Globus pallidus (tissue), 1 donor: ENCODE measurements at regions not wholly inside any gene's neighbourhood (a gene's known extent, or its start where the extent isn't known, plus 50 kb on each side); places are given as distances from the start of the nearest gene placed in this dataset.
A peak's percentile ranks its signal among the peaks of the same experiment; 100 is the strongest.
"Not testable (repeated sequence)": the region's sequence is repeated elsewhere in the genome, so short reads cannot be mapped to it uniquely, and the experiment has no call there.

Experiments used
- DNase-seq: peaks from one replicate; pipeline ENCODE4 v3.0.0-alpha.2; 2015; ENCODE audit warnings: low spot score

GRCh38 chr5:18240971-18241370 lies 606.7 kb downstream of the TAF11L14 start:
- DNase-seq = no peak

DNA sequence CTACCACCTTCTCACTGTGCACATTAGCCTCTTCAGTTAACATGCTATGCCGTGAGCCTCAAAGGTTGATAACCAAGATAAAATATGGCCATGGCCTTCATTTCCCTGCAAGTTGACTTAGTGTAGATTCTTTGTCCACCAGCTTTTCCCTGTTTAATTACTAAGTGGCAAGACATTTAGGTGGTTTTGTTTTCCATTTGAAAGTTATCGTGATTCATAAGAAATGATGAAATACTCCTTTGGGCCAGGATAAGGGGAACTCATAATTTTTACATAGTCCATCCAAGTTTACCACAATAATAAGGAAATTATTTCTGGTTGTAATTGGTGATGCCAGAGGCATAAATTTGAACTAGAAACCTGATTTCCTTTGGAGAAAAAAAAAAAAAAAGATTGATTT lies 609.6 kb downstream of the TAF11L14 start:
- DNase-seq = no peak

DNA sequence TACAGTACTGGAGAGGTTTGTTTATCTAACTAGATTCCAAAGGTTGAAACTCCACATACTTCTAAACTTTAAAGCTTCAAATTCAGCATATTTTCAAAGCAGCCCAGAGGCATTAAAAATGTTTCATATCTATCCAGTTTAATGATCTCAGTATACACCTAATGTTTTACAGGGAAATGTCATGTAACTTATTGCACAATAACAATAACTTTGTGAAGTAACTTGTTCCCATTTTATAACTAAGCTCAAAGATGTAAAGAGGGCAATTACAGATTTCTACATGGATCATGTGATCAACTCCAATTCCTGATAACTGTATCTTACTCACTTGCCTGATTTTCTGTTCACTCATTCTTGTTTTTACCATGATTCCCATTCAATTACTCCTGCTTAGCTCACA lies 610.0 kb downstream of the TAF11L14 start:
- DNase-seq = no peak

- no peak for DNase-seq
Observed at GRCh38 chr5:18252559-18252958, 618.3 kb downstream of the TAF11L14 start.

GRCh38 chr5:18264126-18264882 lies 630.0 kb downstream of the TAF11L14 start:
- DNase-seq = no peak

DNA sequence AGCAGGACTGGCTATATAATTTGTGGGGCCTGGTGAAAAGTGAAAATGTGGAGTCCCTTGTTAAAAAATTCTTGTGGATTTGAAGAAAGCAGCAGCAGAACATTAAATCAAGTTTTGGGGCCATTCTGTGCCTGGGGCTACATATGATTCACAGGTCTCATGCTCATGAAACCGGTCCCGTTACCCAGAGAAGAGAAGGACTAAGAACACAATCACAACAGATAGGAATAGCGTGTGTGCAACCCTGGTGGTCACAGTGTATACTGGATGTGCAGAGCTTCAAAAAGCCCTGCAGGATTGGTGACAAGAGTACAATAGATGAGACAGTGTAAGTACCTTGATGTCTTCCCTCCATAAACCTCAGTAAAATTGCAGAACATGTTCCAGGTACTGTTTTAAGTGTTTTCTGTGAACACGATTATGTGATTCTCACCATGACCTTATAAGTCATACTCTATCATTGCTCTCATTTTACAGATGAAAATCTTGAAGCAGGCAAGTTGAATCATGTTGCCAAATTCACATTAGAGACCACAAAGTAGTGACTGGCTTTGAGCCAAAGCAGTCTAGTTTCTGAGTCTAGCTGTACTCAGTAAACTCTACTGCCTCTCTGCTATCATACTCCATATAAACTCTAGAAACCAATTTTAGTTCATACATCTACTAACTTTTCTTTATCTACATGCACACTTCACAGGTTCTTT lies 636.5 kb downstream of the TAF11L14 start:
- no peak for DNase-seq

DNA sequence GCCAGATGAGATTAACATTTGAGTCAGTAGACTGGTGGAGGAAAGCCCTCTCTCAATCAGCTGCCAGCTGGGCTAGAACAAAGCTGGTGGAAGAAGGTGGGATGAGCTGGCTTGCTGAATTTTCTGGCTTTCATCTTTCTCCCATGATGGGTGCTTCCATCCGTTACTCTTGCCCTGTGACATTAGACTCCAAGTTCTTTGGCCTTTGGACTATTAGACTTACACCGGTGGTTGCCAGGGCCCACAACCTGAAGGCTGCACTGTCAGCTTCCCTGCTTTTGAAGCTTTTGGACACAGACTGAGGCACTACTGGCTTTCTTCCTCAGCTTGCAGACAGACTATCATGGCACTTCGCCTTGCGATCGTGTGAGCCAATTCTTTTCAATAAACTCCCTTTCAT lies 642.7 kb downstream of the TAF11L14 start:
- no peak for DNase-seq

GRCh38 chr5:18281947-18282581 lies 647.8 kb downstream of the TAF11L14 start:
- DNase-seq = peak; percentile 24

- no peak for DNase-seq
Observed at GRCh38 chr5:18285257-18285656, 651.0 kb downstream of the TAF11L14 start.

- no peak for DNase-seq
Observed at GRCh38 chr5:18292146-18292545, 657.9 kb downstream of the TAF11L14 start.

GRCh38 chr5:18295696-18296095 lies 661.4 kb downstream of the TAF11L14 start:
- not testable (repeated sequence) for DNase-seq

- DNase-seq = no peak
Observed at GRCh38 chr5:18299166-18299565, 664.9 kb downstream of the TAF11L14 start.

DNA sequence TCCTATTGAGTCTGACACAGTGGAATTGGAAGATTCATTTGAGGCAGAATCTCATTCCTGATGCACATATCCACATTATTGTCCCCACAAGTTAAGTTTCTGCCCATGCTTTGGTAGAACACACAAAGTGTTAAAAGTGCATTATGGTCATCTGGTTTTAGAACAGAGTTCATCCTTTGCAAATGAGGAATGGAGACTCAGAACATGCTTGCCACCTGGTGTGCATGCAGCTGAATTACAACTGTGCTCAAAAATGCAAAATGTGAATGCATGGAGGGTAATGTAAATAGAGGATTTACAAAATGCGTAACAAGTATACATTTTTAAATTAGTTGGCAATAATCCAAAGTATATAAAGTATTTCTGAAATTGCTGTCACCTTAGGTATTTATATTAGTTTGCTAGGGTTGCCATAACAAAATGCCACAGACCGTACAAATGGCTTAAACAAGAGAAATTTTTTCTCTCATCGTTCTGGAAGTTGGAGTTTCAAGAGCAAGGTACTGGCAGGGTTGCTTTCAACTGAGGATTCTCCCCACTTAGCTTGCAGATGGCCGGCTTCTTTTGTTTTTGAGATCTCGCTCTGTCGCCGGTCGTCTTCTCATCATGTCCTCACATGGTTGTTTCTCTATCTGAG lies 671.1 kb downstream of the TAF11L14 start:
- peak; percentile 21 for DNase-seq

DNA sequence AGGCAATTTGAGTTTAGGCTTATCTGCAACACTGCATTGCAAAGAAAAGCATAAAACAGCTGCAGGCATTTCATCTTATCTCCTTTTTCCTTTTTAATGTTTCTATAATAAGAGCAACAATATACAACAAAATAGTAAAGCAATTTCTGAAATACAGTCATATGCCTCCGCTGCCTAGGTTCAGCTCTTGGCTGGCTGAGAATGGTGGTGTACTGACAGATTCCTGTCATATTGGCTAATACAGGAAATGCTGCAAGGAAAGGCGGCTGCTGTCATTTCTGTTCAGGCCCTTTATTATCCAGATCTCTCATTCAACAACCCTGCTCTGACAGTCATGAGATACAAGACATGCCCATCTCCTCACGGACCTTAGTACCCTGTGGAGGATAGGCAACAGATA lies 677.0 kb downstream of the TAF11L14 start:
- no peak for DNase-seq

- no peak for DNase-seq
Observed at GRCh38 chr5:18312016-18312415, 677.8 kb downstream of the TAF11L14 start.

DNA sequence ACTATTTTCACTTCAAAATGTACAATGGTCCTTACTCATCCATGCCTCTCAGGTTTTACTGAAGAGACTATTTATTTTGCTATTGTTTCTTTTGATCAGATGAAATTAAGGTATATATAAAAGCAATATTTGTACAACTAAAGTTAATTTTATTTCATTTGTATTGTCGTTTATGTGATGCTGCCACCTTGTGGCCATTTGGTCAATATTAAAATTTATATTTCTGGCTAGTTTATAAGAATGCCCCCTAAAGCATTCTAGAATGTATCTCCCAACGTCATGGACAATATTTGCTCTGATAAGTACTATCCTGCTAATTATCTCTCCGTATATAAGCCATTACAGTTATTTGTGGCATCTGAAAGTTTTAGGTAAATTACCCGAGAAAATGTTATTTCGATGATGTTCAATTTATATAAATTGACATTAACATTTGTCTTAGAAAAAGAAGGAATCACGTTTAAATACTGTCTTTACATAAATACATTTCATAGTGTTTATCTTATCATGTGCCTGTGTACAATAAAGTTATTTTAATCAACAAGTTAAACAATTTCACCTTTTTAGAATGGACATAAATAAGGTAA lies 680.0 kb downstream of the TAF11L14 start:
- no peak for DNase-seq

DNA sequence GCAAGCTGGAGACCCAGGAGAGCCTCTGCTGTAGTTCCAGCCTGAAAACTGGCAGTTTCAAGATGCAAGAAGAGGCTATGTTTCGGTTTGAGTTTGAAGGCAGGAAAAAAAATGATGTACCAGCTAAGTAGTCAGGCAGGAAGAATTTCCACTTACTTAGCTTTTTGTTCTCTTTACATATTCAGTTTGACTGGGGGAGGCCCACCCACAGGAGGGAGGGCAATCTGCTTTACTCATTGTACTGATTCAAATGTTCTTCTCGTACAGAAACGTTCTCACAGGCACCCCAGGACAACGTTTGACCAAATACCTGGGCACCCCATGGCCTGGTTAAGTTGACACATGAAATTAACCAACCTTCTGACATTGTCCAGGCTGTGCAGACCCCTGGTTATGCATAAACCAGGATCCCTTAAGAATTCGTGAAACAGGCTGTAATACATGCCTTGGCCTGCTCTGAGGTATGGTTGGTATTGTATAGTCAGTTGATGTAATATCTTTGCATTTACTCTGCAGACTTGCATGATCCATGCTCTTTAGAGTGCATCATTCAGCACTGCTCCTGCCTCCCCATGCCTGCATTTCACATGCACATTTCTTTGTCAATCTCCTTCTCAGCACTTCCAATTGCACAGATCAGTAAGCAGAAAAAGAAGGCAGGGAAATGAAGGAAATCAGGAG lies 687.1 kb downstream of the TAF11L14 start:
- DNase-seq = no peak

GRCh38 chr5:18323891-18324290 lies 689.6 kb downstream of the TAF11L14 start:
- no peak for DNase-seq

DNA sequence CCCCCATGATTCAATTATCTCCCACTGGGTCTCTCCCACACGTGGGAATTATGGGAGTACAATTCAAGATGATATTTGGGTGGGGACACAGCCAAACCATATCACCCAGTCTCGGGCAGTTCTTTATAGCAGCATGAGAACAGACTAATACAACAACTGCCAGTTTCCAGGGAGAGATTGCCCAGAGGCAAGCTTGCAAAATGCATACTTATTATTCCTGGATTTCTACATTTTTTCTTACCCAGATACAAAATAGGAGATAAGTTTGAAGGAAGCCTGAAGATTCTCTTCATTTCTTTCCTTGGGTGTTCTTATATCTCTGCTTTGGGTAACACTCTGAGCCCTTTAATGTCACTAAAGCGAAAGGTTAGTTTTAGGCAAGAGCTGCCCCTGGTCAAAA lies 691.2 kb downstream of the TAF11L14 start:
- no peak for DNase-seq

- peak; percentile 4 for DNase-seq
Observed at GRCh38 chr5:18329328-18329727, 695.1 kb downstream of the TAF11L14 start.

GRCh38 chr5:18333841-18334240 lies 699.6 kb downstream of the TAF11L14 start:
- DNase-seq = no peak

DNA sequence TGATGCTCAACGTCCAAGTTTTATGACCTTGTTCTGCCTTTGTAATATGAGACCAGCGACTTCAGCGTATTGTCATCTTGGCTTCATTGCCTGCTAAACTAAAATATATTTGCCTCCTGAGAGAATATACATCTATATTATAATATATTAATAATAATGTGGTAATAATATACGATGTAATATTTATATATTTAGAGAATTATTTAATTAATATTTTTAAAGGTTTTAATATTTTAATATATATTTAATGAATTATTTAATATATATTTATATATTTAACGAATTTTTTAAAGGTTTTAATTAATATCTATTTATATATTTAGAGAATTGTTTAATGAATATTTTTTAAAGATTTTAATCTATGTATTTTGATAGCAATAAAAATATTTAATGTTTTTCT lies 700.7 kb downstream of the TAF11L14 start:
- no peak for DNase-seq
